ENCODE measurements at regions not wholly inside any gene's neighbourhood (a gene's known extent, or its start where the extent isn't known, plus 50 kb on each side); places are given as distances from the start of the nearest gene placed in this dataset.

- TF ChIP-seq CTCF (optimal IDR thresholded peaks at IDR 0.05 in 1 of 3, IDR thresholded peaks at IDR 0.05 in 1 of 3, conservative IDR thresholded peaks at IDR 0.05 in 1 of 3; ENCODE audit: extremely low read depth in 1 of 3, insufficient read depth in 2 of 3, low read length in 3 of 3) (no peak), EZH2 (IDR thresholded peaks at IDR 0.05; ENCODE audit: low read length) (no peak)
Observed at GRCh38 chr13:67996101-67996500, 766.0 kb upstream of the PCDH9 start.

Measured in keratinocyte (primary cell).